ENCODE measurements at regions not wholly inside any gene's neighbourhood (a gene's known extent, or its start where the extent isn't known, plus 50 kb on each side); places are given as distances from the start of the nearest gene placed in this dataset.
"Not testable (repeated sequence)": the region's sequence is repeated elsewhere in the genome, so short reads cannot be mapped to it uniquely, and the experiment has no call there.

- no peak for DNase-seq
Measured at GRCh38 chr5:84961193-84961592, 576.5 kb upstream of the EDIL3 start.

GRCh38 chr5:84961903-84962302, 577.2 kb upstream of the EDIL3 start:
- no peak for DNase-seq

DNA sequence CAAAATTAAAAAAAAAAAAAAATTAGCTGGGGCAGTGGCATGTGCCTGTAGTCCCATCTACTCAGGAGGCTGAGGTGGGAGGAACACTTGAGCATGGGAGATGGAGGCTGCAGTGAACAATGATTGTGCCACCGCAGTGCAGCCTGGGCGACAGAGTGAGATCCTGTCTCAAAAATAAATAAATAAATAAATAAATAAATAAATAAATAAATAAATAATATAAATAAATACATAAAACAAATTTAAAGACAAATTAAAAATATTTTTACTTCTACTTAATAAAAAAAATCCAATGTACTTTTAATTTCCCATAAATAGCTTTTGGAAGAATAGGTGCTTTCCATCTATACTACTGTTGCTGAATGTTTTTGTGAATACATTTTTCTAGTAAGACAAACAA, 598.4 kb upstream of the EDIL3 start:
- DNase-seq = no peak

DNA sequence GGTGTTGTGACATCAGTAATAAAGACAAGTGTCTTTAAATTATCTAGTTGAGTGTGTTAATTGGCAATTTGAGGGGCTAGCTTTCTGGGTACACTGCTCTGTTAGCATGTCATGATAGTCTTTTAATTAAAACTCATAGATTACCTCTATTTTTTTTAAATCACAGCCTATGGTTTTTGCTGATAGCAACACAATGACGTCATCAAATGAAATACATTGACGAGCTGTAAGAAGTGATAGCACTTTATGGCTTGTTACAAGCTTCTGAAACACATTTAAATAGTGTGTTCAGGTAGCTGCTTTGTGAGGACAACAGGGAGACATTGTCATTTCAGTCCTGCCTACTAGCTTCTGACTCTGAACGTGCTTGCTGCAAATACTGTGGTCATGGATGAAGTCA, 600.5 kb upstream of the EDIL3 start:
- no peak for DNase-seq

DNA sequence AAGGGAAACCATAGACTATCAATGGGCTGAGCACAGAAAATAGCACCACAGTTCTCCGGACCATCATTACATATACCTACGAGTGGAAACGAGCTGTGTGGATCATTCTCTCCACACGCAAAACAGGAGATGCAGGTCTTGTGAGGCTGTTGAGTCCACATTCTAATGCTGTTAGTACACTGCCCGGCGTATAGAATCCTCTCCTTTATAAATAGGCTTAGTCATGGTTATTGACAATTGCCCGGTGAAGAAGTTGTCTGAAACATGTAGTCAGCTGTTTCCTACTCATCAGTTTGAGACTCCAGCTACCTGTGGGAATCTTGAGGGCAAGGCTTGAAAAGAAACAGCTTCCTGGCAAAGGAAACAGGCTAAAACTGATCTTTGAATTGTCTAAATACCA, 602.0 kb upstream of the EDIL3 start:
- no peak for DNase-seq

GRCh38 chr5:85000671-85001070, 616.0 kb upstream of the EDIL3 start:
- no peak for DNase-seq

DNA sequence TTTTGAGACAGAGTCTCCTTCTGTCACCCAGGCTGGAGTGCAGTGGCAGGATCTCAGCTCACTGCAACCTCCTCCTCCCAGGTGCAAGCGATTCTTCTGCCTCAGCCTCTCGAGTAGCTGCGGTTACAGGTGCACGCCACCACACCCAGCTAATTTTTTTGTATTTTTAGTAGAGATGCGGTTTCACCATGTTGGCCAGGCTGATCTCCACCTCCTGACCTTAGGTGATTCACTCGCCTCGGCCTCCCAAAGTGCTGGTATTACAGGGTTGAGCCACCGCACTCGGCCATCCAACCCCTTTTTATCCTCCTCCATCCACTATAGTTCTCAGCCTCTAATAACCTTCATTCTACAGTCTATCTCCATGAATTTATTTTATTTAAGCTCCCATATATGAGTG, 617.3 kb upstream of the EDIL3 start:
- DNase-seq = not testable (repeated sequence)

DNA sequence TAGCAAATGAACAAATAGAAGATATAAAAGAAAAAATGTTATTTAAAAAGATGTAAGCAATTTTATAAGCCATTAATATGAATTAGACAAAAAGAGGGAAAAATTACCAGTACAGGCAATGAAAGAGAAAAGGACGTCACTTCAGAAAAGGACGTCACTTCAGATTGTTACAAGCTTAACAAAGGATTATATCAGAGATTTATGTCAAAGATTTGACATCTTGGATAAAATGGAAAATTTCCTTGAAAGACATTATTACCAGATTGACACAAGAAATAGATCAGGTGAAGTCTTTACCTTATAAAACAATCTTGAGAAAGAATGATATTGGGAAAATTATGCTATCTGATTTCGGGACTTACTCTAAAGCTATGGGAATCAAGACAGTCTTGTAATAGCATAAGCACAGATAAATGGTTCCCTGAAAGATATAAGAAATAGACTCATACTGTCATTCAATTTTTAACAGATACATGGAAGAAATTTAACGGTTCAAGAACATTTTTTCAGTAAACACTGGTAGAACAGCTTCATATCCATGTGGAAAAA, 625.4 kb upstream of the EDIL3 start:
- DNase-seq = no peak

GRCh38 chr5:85017261-85017660, 632.6 kb upstream of the EDIL3 start:
- no peak for DNase-seq

- DNase-seq = no peak
Measured at GRCh38 chr5:85030316-85031084, 645.8 kb upstream of the EDIL3 start.

GRCh38 chr5:85049020-85049419, 664.3 kb upstream of the EDIL3 start:
- no peak for DNase-seq

- no peak for DNase-seq
Measured at GRCh38 chr5:85052826-85053225, 668.1 kb upstream of the EDIL3 start.

GRCh38 chr5:85069659-85070640, 685.3 kb upstream of the EDIL3 start:
- DNase-seq = no peak

DNA sequence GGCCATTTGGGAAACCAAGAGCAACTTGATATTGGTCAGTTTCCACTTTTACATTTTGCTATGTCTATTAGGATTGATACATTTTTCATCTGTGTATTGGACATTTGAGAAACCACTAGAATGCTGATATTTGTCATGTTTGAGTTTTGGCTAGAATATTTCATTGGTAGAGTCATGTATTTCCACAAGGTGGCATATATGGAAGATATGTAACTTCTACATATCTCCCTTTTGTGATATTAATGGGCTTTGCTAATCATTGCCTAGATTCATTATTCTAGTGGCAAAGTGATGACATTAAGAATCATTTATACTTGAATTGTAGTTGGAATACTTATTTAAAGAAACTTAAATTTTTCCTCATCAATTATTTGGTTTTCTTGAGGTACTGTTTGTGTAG, 692.9 kb upstream of the EDIL3 start:
- no peak for DNase-seq

DNA sequence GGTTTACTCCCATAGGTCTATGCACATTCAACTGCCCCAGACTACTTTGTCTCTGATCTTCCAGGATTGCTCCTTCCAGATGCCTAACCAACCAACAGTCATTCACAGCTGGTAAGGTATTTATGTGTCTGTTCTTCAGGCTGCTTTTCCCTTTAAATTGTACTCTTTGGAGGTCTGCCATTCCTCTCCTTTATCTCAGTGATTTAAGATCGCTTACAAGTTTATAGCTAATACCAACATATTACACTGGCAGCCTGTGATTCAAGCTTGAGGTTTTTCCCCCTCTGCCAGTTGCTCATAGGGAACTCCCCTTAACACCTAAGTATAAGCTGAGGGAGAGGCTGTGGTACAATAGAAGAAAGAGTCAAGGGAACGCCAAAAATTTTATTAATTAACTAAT, 711.7 kb upstream of the EDIL3 start:
- DNase-seq = no peak

DNA sequence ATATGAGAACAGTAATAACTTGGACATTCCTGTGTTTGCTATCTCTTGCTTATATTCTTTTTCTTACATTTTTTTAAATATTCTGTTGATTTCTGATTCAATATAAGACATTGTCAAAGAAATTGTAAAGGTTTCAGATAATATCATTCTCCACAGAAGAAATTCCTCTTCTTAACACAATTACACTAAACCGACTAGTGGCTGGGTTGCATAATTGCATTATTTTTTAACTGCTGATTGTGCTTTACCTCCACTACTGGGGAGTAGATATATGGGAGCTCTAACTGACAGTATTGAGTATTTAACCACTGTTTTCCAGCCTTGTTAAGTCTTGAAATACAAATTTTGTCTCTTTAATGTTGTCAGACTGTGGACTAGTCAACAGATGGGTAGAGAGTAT, 723.8 kb upstream of the EDIL3 start:
- no peak for DNase-seq

GRCh38 chr5:85109616-85110015, 724.9 kb upstream of the EDIL3 start:
- DNase-seq = peak in 1 of 2 donors; percentile 15

GRCh38 chr5:85132269-85132668, 747.6 kb upstream of the EDIL3 start:
- no peak for DNase-seq

DNA sequence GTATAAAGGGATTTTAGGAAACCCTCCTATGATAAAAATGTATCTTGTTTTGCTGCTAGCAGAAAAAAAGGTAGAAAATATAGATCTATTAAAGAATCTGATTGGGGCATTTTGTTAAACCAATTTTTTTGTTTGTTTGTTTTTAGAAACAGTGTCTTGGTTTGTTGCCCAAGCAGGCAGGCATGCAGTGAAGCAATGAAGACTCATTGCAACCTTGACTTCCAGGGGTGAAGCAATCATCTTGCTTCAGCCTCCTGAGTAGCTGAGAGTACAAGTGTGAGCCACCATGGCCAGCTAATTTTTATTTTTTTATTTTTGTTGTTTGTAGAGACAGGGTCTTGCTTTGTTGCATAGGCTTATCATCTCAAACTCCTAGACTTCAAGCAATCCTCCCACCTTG, 755.8 kb upstream of the EDIL3 start:
- no peak for DNase-seq

- DNase-seq = no peak
Measured at GRCh38 chr5:85143138-85143537, 758.5 kb upstream of the EDIL3 start.

GRCh38 chr5:85148701-85149100, 764.0 kb upstream of the EDIL3 start:
- DNase-seq = no peak

- DNase-seq = no peak
Measured at GRCh38 chr5:85159395-85159794, 774.7 kb upstream of the EDIL3 start.

DNA sequence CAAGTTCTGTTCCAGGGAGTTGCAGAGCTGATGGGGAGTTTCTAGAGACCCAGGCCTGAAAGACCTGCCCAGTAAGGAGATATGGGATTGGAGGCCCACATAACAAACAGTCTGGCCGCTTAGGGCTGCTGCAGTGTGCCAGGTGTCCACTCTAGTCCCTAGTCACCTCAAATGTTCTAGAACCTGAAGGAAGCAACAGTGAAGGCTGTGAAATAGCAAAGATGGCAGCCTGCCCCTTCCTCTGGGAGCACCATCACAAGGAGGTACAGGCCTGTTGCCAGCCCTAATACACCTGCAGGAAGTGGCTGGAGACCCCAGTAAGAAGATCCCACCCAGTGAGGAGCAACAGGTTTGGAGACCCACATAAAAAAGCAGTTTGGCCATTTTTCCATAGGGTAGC, 783.8 kb upstream of the EDIL3 start:
- DNase-seq = no peak
